Pancreas (tissue), 10 donors: ENCODE measurements at regions not wholly inside any gene's neighbourhood (a gene's known extent, or its start where the extent isn't known, plus 50 kb on each side); places are given as distances from the start of the nearest gene placed in this dataset.

Source experiments
- ATAC-seq, 4 donors: fragments of 200-7000 bp; cut with Tn5 transposase; one replicate each; pipeline versions ENCODE4 v1.8.0 to v1.9.1; 2020; ENCODE audit warnings: mild to moderate bottlenecking in 4 of 4, moderate library complexity in 4 of 4
- DNase-seq, 6 donors: peaks; one replicate each; pipeline ENCODE4 v3.0.0-alpha.2; 2020
- FAIRE-seq: peaks from 2 replicates; lab custom pipeline; 2012; peaks lifted over from hg19 to GRCh38; lab: Jason Lieb, UNC
- H3K27ac ChIP-seq, 4 donors: fragments of 200-600 bp; sonication (generic); 1 replicate in 3 of 4; 2 replicates in 1 of 4; pipeline versions ENCODE4 v1.5.0 to v1.8.0; 2020
- H3K27me3 ChIP-seq, 4 donors: fragments of 200-600 bp; one replicate each; pipeline ENCODE4 v1.8.0; 2021
- H3K36me3 ChIP-seq, 3 donors: fragments of 200-600 bp; sonication (generic) in 1 of 3; one replicate each; pipeline versions ENCODE4 v1.5.0 to v1.8.0; 2020 to 2021
- H3K4me1 ChIP-seq, 3 donors: fragments of 200-600 bp; one replicate each; pipeline ENCODE4 v1.8.0; 2021
- H3K4me3 ChIP-seq, 4 donors: fragments of 200-600 bp; sonication (generic) in 2 of 4; one replicate each; pipeline versions ENCODE4 v1.5.0 to v1.8.0; 2020 to 2021
- H3K9me3 ChIP-seq, 4 donors: fragments of 200-600 bp; one replicate each; pipeline ENCODE4 v1.8.0; 2021
- CTCF ChIP-seq, 4 donors: fragments of 200-600 bp; sonication (generic) in 3 of 4; IDR thresholded peaks; one replicate each; pipeline versions ENCODE4 v1.5.0 to v1.8.0; 2021; ENCODE audit warnings: antibody characterized with exemption in 4 of 4
- WGBS, 2 donors: extraction: QIAGEN DNeasy Blood & Tissue Kit; methylation state at CpG; one replicate each; pipeline ENCODE4 v1.1.7; 2013; 5-methylcytosine and 5-hydroxymethylcytosine counted together
- intact Hi-C, 3 donors: fragments of 100-400 bp; cut with DNase I; formaldehyde crosslinking; loops; one replicate each; pipeline versions ENCODE4 v1.11.1 to v1.14.2; 2022
- donor health status: healthy with polysubstance abuse.
- donor health status: DM: no; HTN: no; CAD: no; lungs with moderate emphysema.
- donor health status: DM: no; HTN: no; CAD: no.
- donor health status: control.
- donor health status: control.
- donor health status: Bipolar disorder and iron deficiency.
- donor health status: DM: yes; HTN: yes; CAD: no.
- donor health status: DM: no; HTN: no; CAD: no.
- donor health status: DM: no; HTN: no; CAD: no.
- donor health status: DM: yes; HTN: yes; CAD: no.

DNA sequence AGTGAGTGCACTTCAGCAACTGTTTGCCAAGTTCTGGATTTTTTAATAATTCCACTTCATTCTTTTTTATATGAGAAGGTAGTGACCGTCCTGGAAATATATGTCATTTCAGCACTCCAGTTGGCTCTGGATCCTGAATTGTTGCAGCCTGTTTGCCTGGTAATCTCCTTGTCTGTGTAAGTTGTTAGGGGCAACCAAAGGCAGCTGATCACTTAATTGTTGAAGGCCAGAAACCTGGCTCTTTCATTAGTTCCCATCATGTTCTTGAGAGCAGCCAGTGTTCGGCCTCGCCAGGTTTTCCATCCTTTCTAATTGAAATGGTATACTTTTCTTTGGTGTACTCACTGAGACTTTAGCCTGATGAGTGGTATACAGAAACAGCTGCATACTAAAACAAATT, 168.6 kb downstream of the SOX2 start:
- H3K4me3 ChIP-seq: no peak overlapping the region
- no peaks in the 10 kb centered on the region for H3K36me3 ChIP-seq
- no peaks in the 10 kb centered on the region for H3K4me1 ChIP-seq
- H3K27ac ChIP-seq: no peak overlapping the region
- no peak for TF ChIP-seq CTCF (IDR thresholded peaks at IDR 0.05)
- ATAC-seq (no peak), DNase-seq (no peak), FAIRE-seq (no peak)
- H3K9me3 ChIP-seq: no peaks in the 10 kb centered on the region
- 76 to 78% methylated on average over 3 of the region's 3 CpGs for WGBS, 2 donors
- intact Hi-C loops: no loop called here
- no peaks in the 10 kb centered on the region for H3K27me3 ChIP-seq

- FAIRE-seq: no peak
- no peak for TF ChIP-seq CTCF (IDR thresholded peaks at IDR 0.05)
- no peaks in the 10 kb centered on the region for H3K27me3 ChIP-seq
- intact Hi-C loops: no loop called here
- H3K9me3 ChIP-seq: no peaks in the 10 kb centered on the region
- no peak for DNase-seq
- H3K36me3 ChIP-seq: no peaks in the 10 kb centered on the region
- H3K27ac ChIP-seq: no peak overlapping the region
- no peaks in the 10 kb centered on the region for H3K4me1 ChIP-seq
- WGBS, 2 donors: 38 to 61% methylated on average over 2 of the region's 2 CpGs
- no peak overlapping the region for H3K4me3 ChIP-seq
- no peak for ATAC-seq
These were observed 170.0 kb downstream of the SOX2 start for GRCh38 chr3:181881749-181882148.

GRCh38 chr3:181885868-181886630, 174.3 kb downstream of the SOX2 start:
- H3K27ac ChIP-seq: no peak overlapping the region
- no peak for TF ChIP-seq CTCF (IDR thresholded peaks at IDR 0.05)
- no peaks in the 10 kb centered on the region for H3K4me1 ChIP-seq
- 65 to 82% methylated on average over 6 of the region's 6 CpGs for WGBS, 2 donors
- FAIRE-seq (no peak), DNase-seq (no peak), ATAC-seq (no peak)
- H3K27me3 ChIP-seq: no peaks in the 10 kb centered on the region
- H3K36me3 ChIP-seq: no peaks in the 10 kb centered on the region
- no peak overlapping the region for H3K4me3 ChIP-seq
- H3K9me3 ChIP-seq: no peaks in the 10 kb centered on the region
- intact Hi-C loops: no loop called here

DNA sequence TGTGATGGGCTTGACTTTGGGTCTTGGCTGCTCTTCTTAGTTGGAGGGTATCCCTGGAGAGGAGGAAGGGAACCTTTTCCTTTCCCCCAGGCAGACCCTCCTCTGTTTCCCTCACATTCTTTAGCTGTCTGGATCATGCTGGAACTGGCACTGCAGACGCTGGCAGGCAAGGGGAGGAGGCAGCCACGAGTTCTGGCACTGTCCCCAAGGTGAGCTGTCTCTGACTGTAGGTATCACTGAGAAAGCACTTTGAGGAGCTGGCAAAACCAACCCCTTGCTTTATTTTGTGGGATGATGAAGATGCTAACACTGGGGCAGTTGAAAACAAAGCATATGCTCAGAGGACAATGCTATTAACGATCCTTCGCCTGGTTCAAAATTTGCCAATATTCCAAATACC, 175.0 kb downstream of the SOX2 start:
- TF ChIP-seq CTCF (IDR thresholded peaks at IDR 0.05): no peak

GRCh38 chr3:181887685-181888084, 176.0 kb downstream of the SOX2 start:
- H3K27me3 ChIP-seq: no peaks in the 10 kb centered on the region
- no peak for FAIRE-seq
- DNase-seq: no peak
- H3K27ac ChIP-seq: no peak overlapping the region
- H3K4me1 ChIP-seq: no peaks in the 10 kb centered on the region
- no peaks in the 10 kb centered on the region for H3K36me3 ChIP-seq
- no peak for TF ChIP-seq CTCF (IDR thresholded peaks at IDR 0.05)
- ATAC-seq: no peak
- WGBS, 2 donors: 59 to 62% methylated on average over 1 of the region's 1 CpG
- intact Hi-C loops: no loop called here
- H3K4me3 ChIP-seq: no peak overlapping the region
- no peaks in the 10 kb centered on the region for H3K9me3 ChIP-seq

More for the DNA sequence above, 175.0 kb downstream of the SOX2 start:
- ATAC-seq: no peak
- no peak for FAIRE-seq
- H3K9me3 ChIP-seq: no peaks in the 10 kb centered on the region
- no peak for DNase-seq
- no peak overlapping the region for H3K4me3 ChIP-seq
- WGBS, 2 donors: 46 to 54% methylated on average over 4 of the region's 4 CpGs
- H3K27me3 ChIP-seq: no peaks in the 10 kb centered on the region
- no peak overlapping the region for H3K27ac ChIP-seq
- intact Hi-C loops: no loop called here
- H3K36me3 ChIP-seq: no peaks in the 10 kb centered on the region
- no peaks in the 10 kb centered on the region for H3K4me1 ChIP-seq
